OCI-LY3 (cell line): ENCODE measurements at regions not wholly inside any gene's neighbourhood (a gene's known extent, or its start where the extent isn't known, plus 50 kb on each side); places are given as distances from the start of the nearest gene placed in this dataset.

ENCODE experiments used
- EZH2phosphoT487 ChIP-seq: fragments of 200-600 bp; shearing (Covaris generic); IDR thresholded peaks from 2 replicates; pipeline ENCODE4 v1.6.1; 2018; ENCODE audit warnings: antibody characterized with exemption, mixed run types, low read depth
- TF ChIP-seq, protein P1 (sequence below): fragments of 200-600, 300-600 bp; sonication (generic); IDR thresholded peaks from 2 replicates; pipeline ENCODE4 v1.5.1; 2014; ENCODE audit warnings: antibody characterized with exemption, low read length, low read depth

DNA sequence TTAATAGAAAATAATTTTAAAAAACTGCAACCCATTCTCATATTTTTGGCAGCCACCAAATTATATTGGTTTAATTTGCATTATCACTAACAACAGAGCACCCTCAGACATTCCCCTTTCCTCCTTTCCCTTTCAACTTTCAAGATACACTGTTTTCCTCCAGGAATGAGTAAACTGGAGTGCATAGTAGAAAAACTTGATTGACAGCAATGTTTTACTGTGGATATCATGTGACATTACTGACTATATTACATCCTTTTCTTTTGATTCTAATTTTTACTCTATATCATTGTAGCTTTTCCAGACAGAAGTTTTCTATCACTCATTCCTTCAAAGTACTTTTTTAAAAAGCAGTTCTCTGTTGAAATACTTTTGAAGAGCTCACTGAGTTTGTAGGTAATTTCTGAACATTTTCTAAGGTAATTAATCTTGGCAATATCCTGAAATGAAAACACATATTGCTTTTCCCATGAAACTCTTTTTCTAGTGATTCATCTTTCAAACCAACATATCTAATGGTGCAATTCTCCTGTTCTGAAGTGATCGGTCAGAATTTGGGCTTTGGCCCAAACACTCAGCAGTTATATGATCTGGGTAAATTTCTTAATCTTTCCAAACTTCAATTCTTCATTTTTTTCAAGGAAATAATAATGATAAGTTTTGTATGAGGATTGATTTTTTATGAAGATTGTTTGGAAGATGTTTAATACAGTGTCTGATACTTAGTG is 920.4 kb upstream of the EPHA5 start:
- TF ChIP-seq, protein P1, sequence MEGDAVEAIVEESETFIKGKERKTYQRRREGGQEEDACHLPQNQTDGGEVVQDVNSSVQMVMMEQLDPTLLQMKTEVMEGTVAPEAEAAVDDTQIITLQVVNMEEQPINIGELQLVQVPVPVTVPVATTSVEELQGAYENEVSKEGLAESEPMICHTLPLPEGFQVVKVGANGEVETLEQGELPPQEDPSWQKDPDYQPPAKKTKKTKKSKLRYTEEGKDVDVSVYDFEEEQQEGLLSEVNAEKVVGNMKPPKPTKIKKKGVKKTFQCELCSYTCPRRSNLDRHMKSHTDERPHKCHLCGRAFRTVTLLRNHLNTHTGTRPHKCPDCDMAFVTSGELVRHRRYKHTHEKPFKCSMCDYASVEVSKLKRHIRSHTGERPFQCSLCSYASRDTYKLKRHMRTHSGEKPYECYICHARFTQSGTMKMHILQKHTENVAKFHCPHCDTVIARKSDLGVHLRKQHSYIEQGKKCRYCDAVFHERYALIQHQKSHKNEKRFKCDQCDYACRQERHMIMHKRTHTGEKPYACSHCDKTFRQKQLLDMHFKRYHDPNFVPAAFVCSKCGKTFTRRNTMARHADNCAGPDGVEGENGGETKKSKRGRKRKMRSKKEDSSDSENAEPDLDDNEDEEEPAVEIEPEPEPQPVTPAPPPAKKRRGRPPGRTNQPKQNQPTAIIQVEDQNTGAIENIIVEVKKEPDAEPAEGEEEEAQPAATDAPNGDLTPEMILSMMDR, result no peak
- TF ChIP-seq EZH2phosphoT487, result no peak
